ENCODE measurements at regions not wholly inside any gene's neighbourhood (a gene's known extent, or its start where the extent isn't known, plus 50 kb on each side); places are given as distances from the start of the nearest gene placed in this dataset.

- Histone ChIP-seq H3K27ac (no peak overlapping the region), H3K27me3 (ENCODE audit: insufficient read depth, low read depth, severe bottlenecking) (no peaks in the 10 kb centered on the region), H3K9me3 (ENCODE audit: severe bottlenecking) (no peaks in the 10 kb centered on the region), H3K4me3 (ENCODE audit: low read depth, low read length) (no peak overlapping the region), H3K36me3 (no peaks in the 10 kb centered on the region)
- no peak for TF ChIP-seq CTCF (IDR thresholded peaks at IDR 0.05; ENCODE audit: low read depth, low read length)
- DNase-seq: no peak
Observed at GRCh38 chr16:82464187-82464586, 162.6 kb upstream of the CDH13 start.

GRCh38 chr16:82460766-82461165 is 166.0 kb upstream of the CDH13 start:
- no peak for DNase-seq
- H3K36me3 ChIP-seq: no peaks in the 10 kb centered on the region
- H3K9me3 ChIP-seq (ENCODE audit: severe bottlenecking): no peaks in the 10 kb centered on the region
- no peak for TF ChIP-seq CTCF (IDR thresholded peaks at IDR 0.05; ENCODE audit: low read depth, low read length)
- no peak overlapping the region for H3K4me3 ChIP-seq (ENCODE audit: low read depth, low read length)
- no peak overlapping the region for H3K27ac ChIP-seq
- H3K27me3 ChIP-seq (ENCODE audit: insufficient read depth, low read depth, severe bottlenecking): no peaks in the 10 kb centered on the region

- Histone ChIP-seq H3K9me3 (ENCODE audit: severe bottlenecking) (no peaks in the 10 kb centered on the region), H3K27ac (no peak overlapping the region), H3K36me3 (no peaks in the 10 kb centered on the region), H3K27me3 (ENCODE audit: insufficient read depth, low read depth, severe bottlenecking) (no peaks in the 10 kb centered on the region), H3K4me3 (ENCODE audit: low read depth, low read length) (no peak overlapping the region)
- TF ChIP-seq CTCF (IDR thresholded peaks at IDR 0.05; ENCODE audit: low read depth, low read length): no peak
- no peak for DNase-seq
Observed at GRCh38 chr16:82459580-82460256, 167.1 kb upstream of the CDH13 start.

GRCh38 chr16:82456683-82457082 is 170.1 kb upstream of the CDH13 start:
- no peak overlapping the region for H3K27ac ChIP-seq
- peak; percentile 72 for TF ChIP-seq CTCF (IDR thresholded peaks at IDR 0.05; ENCODE audit: low read depth, low read length)

GRCh38 chr16:82454566-82454965 is 172.2 kb upstream of the CDH13 start:
- no peak overlapping the region for H3K27ac ChIP-seq
- H3K9me3 ChIP-seq (ENCODE audit: severe bottlenecking): no peaks in the 10 kb centered on the region
- no peak for DNase-seq
- H3K4me3 ChIP-seq (ENCODE audit: low read depth, low read length): no peak overlapping the region
- TF ChIP-seq CTCF (IDR thresholded peaks at IDR 0.05; ENCODE audit: low read depth, low read length): no peak
- H3K27me3 ChIP-seq (ENCODE audit: insufficient read depth, low read depth, severe bottlenecking): no peaks in the 10 kb centered on the region
- H3K36me3 ChIP-seq: no peaks in the 10 kb centered on the region

More at GRCh38 chr16:82456683-82457082, 170.1 kb upstream of the CDH13 start:
- DNase-seq: peak; percentile 43
- Histone ChIP-seq H3K4me3 (ENCODE audit: low read depth, low read length) (no peak overlapping the region), H3K27me3 (ENCODE audit: insufficient read depth, low read depth, severe bottlenecking) (no peaks in the 10 kb centered on the region), H3K36me3 (no peaks in the 10 kb centered on the region), H3K9me3 (ENCODE audit: severe bottlenecking) (no peaks in the 10 kb centered on the region)

- Histone ChIP-seq H3K27ac (no peak overlapping the region), H3K36me3 (no peaks in the 10 kb centered on the region), H3K4me3 (ENCODE audit: low read depth, low read length) (no peak overlapping the region), H3K27me3 (ENCODE audit: insufficient read depth, low read depth, severe bottlenecking) (no peaks in the 10 kb centered on the region), H3K9me3 (ENCODE audit: severe bottlenecking) (no peaks in the 10 kb centered on the region)
- TF ChIP-seq CTCF (IDR thresholded peaks at IDR 0.05; ENCODE audit: low read depth, low read length): no peak
- DNase-seq: no peak
Observed at GRCh38 chr16:82454152-82454551, 172.6 kb upstream of the CDH13 start.
